ENCODE measurements at regions not wholly inside any gene's neighbourhood (a gene's known extent, or its start where the extent isn't known, plus 50 kb on each side); places are given as distances from the start of the nearest gene placed in this dataset.
"Not testable (repeated sequence)": the region's sequence is repeated elsewhere in the genome, so short reads cannot be mapped to it uniquely, and the experiment has no call there.

- Histone ChIP-seq H3K27me3 (ENCODE audit: control insufficient read depth in 2 of 2, insufficient read depth in 1 of 2, low read length in 1 of 2) (no peaks in the 10 kb centered on the region), H3K27ac (ENCODE audit: low read depth in 1 of 2, low read length in 1 of 2) (no peak overlapping the region), H3K36me3 (ENCODE audit: control insufficient read depth in 2 of 2, insufficient read depth in 2 of 2, low read length in 1 of 2) (no peaks in the 10 kb centered on the region), H3K9me3 (ENCODE audit: control insufficient read depth in 2 of 2, insufficient read depth in 1 of 2, low read length in 1 of 2) (peaks cover 0 to 1% of the 10 kb centered on the region in 2 donors), H3K4me3 (ENCODE audit: low read length in 2 of 2) (no peak overlapping the region), H3K4me1 (ENCODE audit: control insufficient read depth in 2 of 2, insufficient read depth in 2 of 2, low read length in 2 of 2) (no peaks in the 10 kb centered on the region)
- DNase-seq (ENCODE audit: low read depth in 6 of 9, low spot score in 9 of 9), result no peak
- 91% methylated on average over 9 of the region's 9 CpGs for WGBS
Measured at GRCh38 chr17:83170571-83171260, 91.3 kb downstream of the METRNL start.

DNA sequence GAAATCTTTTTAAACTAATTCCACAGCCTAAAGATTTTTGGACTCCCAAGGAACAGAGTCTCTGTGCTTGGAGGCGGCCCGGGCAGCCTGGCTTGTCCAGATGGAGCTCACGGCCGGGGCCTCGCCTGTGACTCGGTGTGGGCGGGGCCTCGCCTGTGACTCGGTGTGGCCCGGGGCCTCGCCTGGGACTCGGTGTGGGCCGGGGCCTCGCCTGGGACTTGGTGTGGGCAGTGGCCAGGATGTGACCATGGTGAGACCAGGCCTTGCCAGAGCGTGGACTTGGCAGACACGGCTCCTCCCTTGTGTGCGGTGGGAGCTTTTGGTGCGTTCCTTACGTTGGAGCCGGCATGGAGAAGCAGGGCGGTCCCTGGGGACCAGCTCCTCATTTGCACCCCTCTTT, 92.3 kb downstream of the METRNL start:
- Histone ChIP-seq H3K27ac (ENCODE audit: low read depth in 1 of 2, low read length in 1 of 2) (no peak overlapping the region), H3K4me3 (ENCODE audit: low read length in 2 of 2) (no peak overlapping the region), H3K27me3 (ENCODE audit: control insufficient read depth in 2 of 2, insufficient read depth in 1 of 2, low read length in 1 of 2) (no peaks in the 10 kb centered on the region), H3K36me3 (ENCODE audit: control insufficient read depth in 2 of 2, insufficient read depth in 2 of 2, low read length in 1 of 2) (no peaks in the 10 kb centered on the region), H3K4me1 (ENCODE audit: control insufficient read depth in 2 of 2, insufficient read depth in 2 of 2, low read length in 2 of 2) (no peaks in the 10 kb centered on the region), H3K9me3 (ENCODE audit: control insufficient read depth in 2 of 2, insufficient read depth in 1 of 2, low read length in 1 of 2) (peaks cover 0 to 1% of the 10 kb centered on the region in 2 donors)
- 95% methylated on average over 21 of the region's 21 CpGs for WGBS
- DNase-seq (ENCODE audit: low read depth in 6 of 9, low spot score in 9 of 9), result no peak

GRCh38 chr17:83172099-83172498, 92.7 kb downstream of the METRNL start:
- WGBS, result 98% methylated on average over 9 of the region's 9 CpGs
- not testable (repeated sequence) for H3K4me1 ChIP-seq (ENCODE audit: control insufficient read depth in 2 of 2, insufficient read depth in 2 of 2, low read length in 2 of 2); H3K4me3 ChIP-seq (ENCODE audit: low read length in 2 of 2); H3K27ac ChIP-seq (ENCODE audit: low read depth in 1 of 2, low read length in 1 of 2); H3K9me3 ChIP-seq (ENCODE audit: control insufficient read depth in 2 of 2, insufficient read depth in 1 of 2, low read length in 1 of 2); H3K27me3 ChIP-seq (ENCODE audit: control insufficient read depth in 2 of 2, insufficient read depth in 1 of 2, low read length in 1 of 2); H3K36me3 ChIP-seq (ENCODE audit: control insufficient read depth in 2 of 2, insufficient read depth in 2 of 2, low read length in 1 of 2); DNase-seq (ENCODE audit: low read depth in 6 of 9, low spot score in 9 of 9)

GRCh38 chr17:83172646-83173045, 93.2 kb downstream of the METRNL start:
- H3K27me3 ChIP-seq (ENCODE audit: control insufficient read depth in 2 of 2, insufficient read depth in 1 of 2, low read length in 1 of 2); H3K4me1 ChIP-seq (ENCODE audit: control insufficient read depth in 2 of 2, insufficient read depth in 2 of 2, low read length in 2 of 2); H3K27ac ChIP-seq (ENCODE audit: low read depth in 1 of 2, low read length in 1 of 2); DNase-seq (ENCODE audit: low read depth in 6 of 9, low spot score in 9 of 9); H3K9me3 ChIP-seq (ENCODE audit: control insufficient read depth in 2 of 2, insufficient read depth in 1 of 2, low read length in 1 of 2); H3K36me3 ChIP-seq (ENCODE audit: control insufficient read depth in 2 of 2, insufficient read depth in 2 of 2, low read length in 1 of 2); H3K4me3 ChIP-seq (ENCODE audit: low read length in 2 of 2): not testable (repeated sequence)
- WGBS, result 93% methylated on average over 20 of the region's 20 CpGs

- DNase-seq (ENCODE audit: low read depth in 6 of 9, low spot score in 9 of 9); H3K9me3 ChIP-seq (ENCODE audit: control insufficient read depth in 2 of 2, insufficient read depth in 1 of 2, low read length in 1 of 2): not testable (repeated sequence)
- WGBS, result 96% methylated on average over 24 of the region's 24 CpGs
Measured at GRCh38 chr17:83173180-83173913, 93.9 kb downstream of the METRNL start.

DNA sequence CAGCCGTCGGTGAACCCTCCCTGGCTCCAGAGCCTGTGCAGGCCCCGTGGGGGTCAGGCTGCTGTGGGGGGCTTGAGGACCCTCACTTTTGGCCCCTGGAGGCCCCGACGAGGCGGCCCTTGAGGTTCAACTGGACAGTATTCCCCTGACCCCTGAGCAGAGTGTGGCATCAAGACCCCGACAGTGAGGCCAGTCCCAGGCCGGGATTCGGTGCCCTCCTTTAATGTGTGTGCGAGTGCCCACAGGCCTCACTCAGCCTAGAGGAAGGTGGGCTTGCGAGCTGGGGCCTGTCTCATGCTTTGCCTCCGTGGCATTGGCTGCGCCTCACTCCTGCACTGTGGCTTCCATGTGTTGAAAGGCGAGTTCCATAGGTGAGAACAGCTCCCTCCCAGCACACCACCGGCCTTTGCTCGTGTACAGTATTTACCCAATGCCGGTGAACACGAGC, 94.5 kb downstream of the METRNL start:
- Histone ChIP-seq H3K4me3 (ENCODE audit: low read length in 2 of 2) (no peak overlapping the region), H3K4me1 (ENCODE audit: control insufficient read depth in 2 of 2, insufficient read depth in 2 of 2, low read length in 2 of 2) (no peaks in the 10 kb centered on the region), H3K27me3 (ENCODE audit: control insufficient read depth in 2 of 2, insufficient read depth in 1 of 2, low read length in 1 of 2) (no peaks in the 10 kb centered on the region), H3K9me3 (ENCODE audit: control insufficient read depth in 2 of 2, insufficient read depth in 1 of 2, low read length in 1 of 2) (no peaks in the 10 kb centered on the region), H3K36me3 (ENCODE audit: control insufficient read depth in 2 of 2, insufficient read depth in 2 of 2, low read length in 1 of 2) (no peaks in the 10 kb centered on the region), H3K27ac (ENCODE audit: low read depth in 1 of 2, low read length in 1 of 2) (no peak overlapping the region)
- WGBS, result 96% methylated on average over 18 of the region's 18 CpGs
- no peak for DNase-seq (ENCODE audit: low read depth in 6 of 9, low spot score in 9 of 9)

More at GRCh38 chr17:83173180-83173913, 93.9 kb downstream of the METRNL start:
- not testable (repeated sequence) for H3K4me1 ChIP-seq (ENCODE audit: control insufficient read depth in 2 of 2, insufficient read depth in 2 of 2, low read length in 2 of 2); H3K27me3 ChIP-seq (ENCODE audit: control insufficient read depth in 2 of 2, insufficient read depth in 1 of 2, low read length in 1 of 2); H3K27ac ChIP-seq (ENCODE audit: low read depth in 1 of 2, low read length in 1 of 2); H3K36me3 ChIP-seq (ENCODE audit: control insufficient read depth in 2 of 2, insufficient read depth in 2 of 2, low read length in 1 of 2); H3K4me3 ChIP-seq (ENCODE audit: low read length in 2 of 2)

DNA sequence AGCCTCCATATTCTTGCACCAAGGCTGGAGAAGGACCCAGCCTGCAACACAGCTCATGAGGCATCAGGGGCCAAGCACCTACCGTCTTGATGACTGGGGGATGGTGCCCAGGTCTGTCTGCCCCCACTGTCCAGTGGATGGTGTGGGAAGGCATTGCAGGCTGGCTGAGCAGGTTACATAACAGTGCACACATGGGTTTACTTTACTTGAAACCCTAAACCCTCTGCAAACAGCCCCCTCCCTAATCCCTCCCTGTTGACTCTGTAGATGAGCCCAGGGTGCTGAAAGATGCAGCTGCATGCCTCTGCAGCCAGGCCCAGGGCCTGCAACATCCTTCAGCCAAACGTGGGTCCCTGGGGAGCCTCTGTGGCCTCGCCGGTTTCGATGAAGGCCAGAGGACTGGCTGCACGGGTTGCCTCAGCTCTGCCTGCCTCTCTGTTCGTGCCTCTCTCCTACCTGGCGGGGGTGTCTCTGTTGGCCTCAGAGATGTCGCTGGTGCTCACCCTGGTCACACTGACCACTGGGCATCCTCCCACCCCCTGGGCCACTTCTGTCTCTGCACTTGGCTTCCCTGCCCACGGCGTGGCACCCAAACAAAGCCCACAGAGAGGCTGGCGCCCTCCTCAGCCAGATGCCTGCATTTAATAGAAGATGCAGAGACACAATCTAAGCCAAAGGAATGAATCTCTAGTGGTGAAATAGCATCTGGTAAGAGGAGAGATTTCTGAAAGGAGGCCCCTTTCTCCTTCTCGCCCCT, 95.1 kb downstream of the METRNL start:
- H3K27ac ChIP-seq (ENCODE audit: low read depth in 1 of 2, low read length in 1 of 2), result no peak overlapping the region
- no peak for DNase-seq (ENCODE audit: low read depth in 6 of 9, low spot score in 9 of 9)
- H3K36me3 ChIP-seq (ENCODE audit: control insufficient read depth in 2 of 2, insufficient read depth in 2 of 2, low read length in 1 of 2), result no peaks in the 10 kb centered on the region
- no peaks in the 10 kb centered on the region for H3K9me3 ChIP-seq (ENCODE audit: control insufficient read depth in 2 of 2, insufficient read depth in 1 of 2, low read length in 1 of 2)
- H3K4me3 ChIP-seq (ENCODE audit: low read length in 2 of 2), result no peak overlapping the region
- 92% methylated on average over 13 of the region's 13 CpGs for WGBS
- no peaks in the 10 kb centered on the region for H3K27me3 ChIP-seq (ENCODE audit: control insufficient read depth in 2 of 2, insufficient read depth in 1 of 2, low read length in 1 of 2)
- no peaks in the 10 kb centered on the region for H3K4me1 ChIP-seq (ENCODE audit: control insufficient read depth in 2 of 2, insufficient read depth in 2 of 2, low read length in 2 of 2)

DNA sequence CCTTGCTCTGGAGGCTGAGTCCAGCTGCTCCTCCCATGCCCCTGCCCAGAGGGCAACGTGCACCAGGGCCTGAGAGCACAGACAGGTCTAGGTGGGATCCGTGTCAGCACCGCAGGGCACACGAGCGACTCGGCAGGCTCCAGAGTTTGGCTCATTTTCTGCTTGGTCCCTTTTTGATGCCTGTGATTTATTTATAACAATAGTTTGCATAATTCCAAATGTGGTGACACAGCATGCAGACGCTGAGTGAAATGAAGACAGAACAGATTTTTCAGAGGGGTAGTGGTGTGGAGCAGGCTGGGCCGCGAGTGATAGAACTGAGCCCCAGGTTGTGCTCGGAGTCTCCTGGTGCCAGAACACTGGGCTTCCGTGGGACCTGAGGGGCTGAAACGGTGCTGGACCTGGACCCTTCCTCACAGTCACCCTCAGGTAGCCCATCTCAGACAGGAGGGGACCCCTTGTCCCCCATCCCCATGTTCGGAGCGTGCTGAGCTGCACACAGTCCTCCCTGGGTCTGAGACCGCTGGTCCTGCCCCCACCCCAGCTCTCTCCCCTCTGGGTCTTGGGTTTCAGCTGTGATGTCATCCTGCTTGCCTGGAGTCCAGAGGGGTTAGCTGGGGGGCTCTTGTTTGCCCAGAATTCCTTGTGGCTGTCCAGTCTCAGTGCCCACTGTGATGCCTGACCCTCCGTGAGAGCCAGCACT, 95.9 kb downstream of the METRNL start:
- no peak for DNase-seq (ENCODE audit: low read depth in 6 of 9, low spot score in 9 of 9)
- 90% methylated on average over 16 of the region's 16 CpGs for WGBS
- H3K4me3 ChIP-seq (ENCODE audit: low read length in 2 of 2), result no peak overlapping the region

More for the DNA sequence above, 95.9 kb downstream of the METRNL start:
- H3K27me3 ChIP-seq (ENCODE audit: control insufficient read depth in 2 of 2, insufficient read depth in 1 of 2, low read length in 1 of 2), result no peaks in the 10 kb centered on the region
- H3K36me3 ChIP-seq (ENCODE audit: control insufficient read depth in 2 of 2, insufficient read depth in 2 of 2, low read length in 1 of 2), result no peaks in the 10 kb centered on the region
- no peaks in the 10 kb centered on the region for H3K4me1 ChIP-seq (ENCODE audit: control insufficient read depth in 2 of 2, insufficient read depth in 2 of 2, low read length in 2 of 2)
- H3K9me3 ChIP-seq (ENCODE audit: control insufficient read depth in 2 of 2, insufficient read depth in 1 of 2, low read length in 1 of 2), result no peaks in the 10 kb centered on the region
- H3K27ac ChIP-seq (ENCODE audit: low read depth in 1 of 2, low read length in 1 of 2), result no peak overlapping the region
